Natural killer cell treated with Interleukin-12 subunit alpha and Interleukin-12 subunit beta and Interleukin-15 and Interleukin-18, amount 100 ng/mL, for 72 hours (primary cell): ENCODE measurements at regions not wholly inside any gene's neighbourhood (a gene's known extent, or its start where the extent isn't known, plus 50 kb on each side); places are given as distances from the start of the nearest gene placed in this dataset.

Experiments
- ATAC-seq, 2 donors: fragments of 150-1000 bp; cut with Tn5 transposase in 1 of 2; sonication (Bioruptor Pico), chemical (Tn5 transposase) in 1 of 2; 2 replicates each; pipeline ENCODE4 v1.10.0; 2021
- DNase-seq: peaks from one replicate; pipeline ENCODE4 v3.0.0; 2022; ENCODE audit warnings: low spot score
- H3K27ac Mint-ChIP-seq, 2 donors: 1 replicate in 1 of 2; 2 replicates in 1 of 2; pipeline ENCODE4 v1.8.0; 2022; ENCODE audit warnings: mixed read lengths in 2 of 2, mild to moderate bottlenecking in 1 of 2, moderate library complexity in 1 of 2
- H3K27me3 Mint-ChIP-seq, 2 donors: 1 replicate in 1 of 2; 2 replicates in 1 of 2; pipeline ENCODE4 v1.8.0; 2022; ENCODE audit warnings: mixed read lengths in 2 of 2
- H3K36me3 Mint-ChIP-seq: one replicate; pipeline ENCODE4 v1.8.0; 2022; ENCODE audit warnings: mixed read lengths
- H3K4me1 Mint-ChIP-seq, 2 donors: 1 replicate in 1 of 2; 2 replicates in 1 of 2; pipeline ENCODE4 v1.8.0; 2022; ENCODE audit warnings: low read depth in 2 of 2, mixed read lengths in 2 of 2, mild to moderate bottlenecking in 1 of 2
- H3K4me3 Mint-ChIP-seq: one replicate; pipeline ENCODE4 v1.8.0; 2022; ENCODE audit warnings: mixed read lengths
- H3K9me3 Mint-ChIP-seq: 2 replicates; pipeline ENCODE4 v1.8.0; 2022; ENCODE audit warnings: mixed read lengths

- ATAC-seq, result no peak
- Mint-ChIP-seq H3K36me3 (no peaks in the 10 kb centered on the region), H3K4me1 (no peaks in the 10 kb centered on the region), H3K27me3 (no peaks in the 10 kb centered on the region), H3K27ac (no peak overlapping the region), H3K4me3 (no peak overlapping the region), H3K9me3 (no peaks in the 10 kb centered on the region)
- no peak for DNase-seq
Observed at GRCh38 chr2:66021296-66021695, 413.6 kb upstream of the MEIS1 start.

GRCh38 chr2:66017763-66018162, 417.2 kb upstream of the MEIS1 start:
- DNase-seq (no peak), ATAC-seq (no peak)
- H3K4me1 Mint-ChIP-seq, result no peaks in the 10 kb centered on the region
- no peaks in the 10 kb centered on the region for H3K36me3 Mint-ChIP-seq
- no peaks in the 10 kb centered on the region for H3K27me3 Mint-ChIP-seq
- H3K4me3 Mint-ChIP-seq, result no peak overlapping the region
- no peaks in the 10 kb centered on the region for H3K9me3 Mint-ChIP-seq
- H3K27ac Mint-ChIP-seq, result no peak overlapping the region

GRCh38 chr2:66014450-66014849, 420.5 kb upstream of the MEIS1 start:
- H3K27me3 Mint-ChIP-seq, result peaks cover 4 to 7% of the 10 kb centered on the region in 2 donors
- H3K9me3 Mint-ChIP-seq, result peaks cover 2% of the 10 kb centered on the region
- ATAC-seq (no peak), DNase-seq (no peak)
- no peaks in the 10 kb centered on the region for H3K4me1 Mint-ChIP-seq
- no peak overlapping the region for H3K27ac Mint-ChIP-seq
- no peaks in the 10 kb centered on the region for H3K36me3 Mint-ChIP-seq
- H3K4me3 Mint-ChIP-seq, result no peak overlapping the region

GRCh38 chr2:66013456-66013855, 421.5 kb upstream of the MEIS1 start:
- no peaks in the 10 kb centered on the region for H3K4me1 Mint-ChIP-seq
- H3K27ac Mint-ChIP-seq, result no peak overlapping the region
- ATAC-seq (no peak), DNase-seq (no peak)
- H3K9me3 Mint-ChIP-seq, result peaks cover 2% of the 10 kb centered on the region
- peaks cover 4 to 7% of the 10 kb centered on the region in 2 donors for H3K27me3 Mint-ChIP-seq
- H3K4me3 Mint-ChIP-seq, result no peak overlapping the region
- no peaks in the 10 kb centered on the region for H3K36me3 Mint-ChIP-seq

GRCh38 chr2:66003931-66004330, 431.0 kb upstream of the MEIS1 start:
- Mint-ChIP-seq H3K4me1 (no peaks in the 10 kb centered on the region), H3K4me3 (no peak overlapping the region), H3K27me3 (no peaks in the 10 kb centered on the region), H3K36me3 (no peaks in the 10 kb centered on the region), H3K9me3 (peaks cover 5% of the 10 kb centered on the region), H3K27ac (no peak overlapping the region)
- DNase-seq, result no peak
- ATAC-seq, result no peak

GRCh38 chr2:66001538-66001937, 433.4 kb upstream of the MEIS1 start:
- H3K36me3 Mint-ChIP-seq, result no peaks in the 10 kb centered on the region
- ATAC-seq (no peak), DNase-seq (no peak)
- H3K4me1 Mint-ChIP-seq, result no peaks in the 10 kb centered on the region
- no peak overlapping the region for H3K4me3 Mint-ChIP-seq
- peaks cover 5% of the 10 kb centered on the region for H3K9me3 Mint-ChIP-seq
- H3K27ac Mint-ChIP-seq, result no peak overlapping the region
- no peaks in the 10 kb centered on the region for H3K27me3 Mint-ChIP-seq

GRCh38 chr2:66000901-66001300, 434.0 kb upstream of the MEIS1 start:
- no peak for ATAC-seq

GRCh38 chr2:65999796-66000195, 435.1 kb upstream of the MEIS1 start:
- no peak for DNase-seq
- Mint-ChIP-seq H3K4me3 (no peak overlapping the region), H3K4me1 (no peaks in the 10 kb centered on the region), H3K27me3 (no peaks in the 10 kb centered on the region), H3K27ac (no peak overlapping the region), H3K36me3 (no peaks in the 10 kb centered on the region), H3K9me3 (peaks cover 2% of the 10 kb centered on the region)
- no peak for ATAC-seq

More at GRCh38 chr2:66000901-66001300, 434.0 kb upstream of the MEIS1 start:
- H3K9me3 Mint-ChIP-seq, result peaks cover 5% of the 10 kb centered on the region
- H3K4me1 Mint-ChIP-seq, result no peaks in the 10 kb centered on the region
- H3K4me3 Mint-ChIP-seq, result no peak overlapping the region
- no peak overlapping the region for H3K27ac Mint-ChIP-seq
- H3K36me3 Mint-ChIP-seq, result no peaks in the 10 kb centered on the region
- no peaks in the 10 kb centered on the region for H3K27me3 Mint-ChIP-seq
- no peak for DNase-seq

GRCh38 chr2:65999103-65999502, 435.8 kb upstream of the MEIS1 start:
- no peak overlapping the region for H3K27ac Mint-ChIP-seq

GRCh38 chr2:65997961-65998360, 437.0 kb upstream of the MEIS1 start:
- DNase-seq (no peak), ATAC-seq (no peak)
- Mint-ChIP-seq H3K27me3 (no peaks in the 10 kb centered on the region), H3K4me1 (no peaks in the 10 kb centered on the region), H3K4me3 (no peak overlapping the region), H3K9me3 (no peaks in the 10 kb centered on the region), H3K27ac (no peak overlapping the region), H3K36me3 (no peaks in the 10 kb centered on the region)

More at GRCh38 chr2:65999103-65999502, 435.8 kb upstream of the MEIS1 start:
- Mint-ChIP-seq H3K9me3 (no peaks in the 10 kb centered on the region), H3K4me3 (no peak overlapping the region), H3K4me1 (no peaks in the 10 kb centered on the region), H3K36me3 (no peaks in the 10 kb centered on the region), H3K27me3 (no peaks in the 10 kb centered on the region)
- no peak for DNase-seq
- no peak for ATAC-seq

- ATAC-seq (no peak), DNase-seq (no peak)
- no peaks in the 10 kb centered on the region for H3K27me3 Mint-ChIP-seq
- H3K9me3 Mint-ChIP-seq, result peaks cover 4% of the 10 kb centered on the region
- no peak overlapping the region for H3K27ac Mint-ChIP-seq
- H3K36me3 Mint-ChIP-seq, result no peaks in the 10 kb centered on the region
- no peak overlapping the region for H3K4me3 Mint-ChIP-seq
- H3K4me1 Mint-ChIP-seq, result no peaks in the 10 kb centered on the region
Observed at GRCh38 chr2:65992198-65992554, 442.7 kb upstream of the MEIS1 start.

- ATAC-seq (no peak), DNase-seq (no peak)
- Mint-ChIP-seq H3K9me3 (peaks cover 4% of the 10 kb centered on the region), H3K4me1 (no peaks in the 10 kb centered on the region), H3K36me3 (no peaks in the 10 kb centered on the region), H3K27ac (no peak overlapping the region), H3K4me3 (no peak overlapping the region), H3K27me3 (no peaks in the 10 kb centered on the region)
Observed at GRCh38 chr2:65991381-65992197, 443.3 kb upstream of the MEIS1 start.

- H3K36me3 Mint-ChIP-seq, result no peaks in the 10 kb centered on the region
- DNase-seq (no peak), ATAC-seq (no peak)
- no peak overlapping the region for H3K4me3 Mint-ChIP-seq
- no peaks in the 10 kb centered on the region for H3K27me3 Mint-ChIP-seq
- peaks cover 4% of the 10 kb centered on the region for H3K9me3 Mint-ChIP-seq
- H3K4me1 Mint-ChIP-seq, result no peaks in the 10 kb centered on the region
- no peak overlapping the region for H3K27ac Mint-ChIP-seq
Observed at GRCh38 chr2:65985986-65986385, 448.9 kb upstream of the MEIS1 start.

GRCh38 chr2:65980531-65980930, 454.4 kb upstream of the MEIS1 start:
- DNase-seq, result no peak
- H3K9me3 Mint-ChIP-seq, result no peaks in the 10 kb centered on the region
- no peak for ATAC-seq
- no peaks in the 10 kb centered on the region for H3K36me3 Mint-ChIP-seq
- no peaks in the 10 kb centered on the region for H3K27me3 Mint-ChIP-seq
- H3K27ac Mint-ChIP-seq, result no peak overlapping the region
- H3K4me3 Mint-ChIP-seq, result no peak overlapping the region
- no peaks in the 10 kb centered on the region for H3K4me1 Mint-ChIP-seq

- Mint-ChIP-seq H3K4me1 (no peaks in the 10 kb centered on the region), H3K36me3 (no peaks in the 10 kb centered on the region), H3K27ac (no peak overlapping the region), H3K27me3 (no peaks in the 10 kb centered on the region), H3K9me3 (no peaks in the 10 kb centered on the region), H3K4me3 (no peak overlapping the region)
- DNase-seq (no peak), ATAC-seq (no peak)
Observed at GRCh38 chr2:65979446-65979845, 455.5 kb upstream of the MEIS1 start.
